ENCODE measurements at regions not wholly inside any gene's neighbourhood (a gene's known extent, or its start where the extent isn't known, plus 50 kb on each side); places are given as distances from the start of the nearest gene placed in this dataset.
A peak's percentile ranks its signal among the peaks of the same experiment; 100 is the strongest.

DNA sequence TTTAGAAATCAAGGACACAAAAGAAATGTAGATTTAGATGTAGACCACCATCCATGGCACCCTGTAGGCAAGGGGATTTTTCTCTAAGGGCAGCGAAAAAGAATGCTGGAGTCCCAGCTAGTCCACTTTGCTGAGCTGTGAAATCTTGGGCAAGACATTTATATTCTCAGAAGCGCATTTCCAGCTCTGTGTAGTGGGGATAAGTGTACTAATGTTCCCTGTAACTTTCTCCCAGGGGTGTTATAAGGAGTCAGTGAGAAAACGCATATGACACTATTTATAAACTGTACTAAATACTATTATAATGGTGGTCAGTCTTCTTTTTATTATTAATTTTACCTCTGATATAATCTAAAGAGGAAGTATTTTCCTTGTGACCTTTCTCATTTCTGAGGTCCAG is 133.4 kb upstream of the FRMD6 start:
- DNase-seq = no peak

DNA sequence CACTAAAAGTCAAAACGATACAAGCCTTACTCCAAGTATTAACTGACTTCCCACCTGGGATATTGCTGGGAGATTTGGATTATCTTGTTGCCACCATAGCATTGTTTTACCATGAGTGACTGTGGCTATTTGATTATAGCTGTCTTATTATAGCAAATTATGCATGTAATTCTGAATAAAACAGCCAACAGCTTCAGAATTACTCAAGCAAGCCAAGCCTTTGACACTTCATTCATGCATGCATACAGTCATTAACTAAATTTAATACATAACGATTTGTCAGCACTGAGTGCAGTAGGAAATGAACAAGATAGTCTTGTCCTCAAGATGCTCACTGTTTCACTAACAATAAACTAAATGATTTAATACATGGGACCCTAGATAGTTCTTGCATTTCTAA is 133.0 kb upstream of the FRMD6 start:
- no peak for DNase-seq

DNA sequence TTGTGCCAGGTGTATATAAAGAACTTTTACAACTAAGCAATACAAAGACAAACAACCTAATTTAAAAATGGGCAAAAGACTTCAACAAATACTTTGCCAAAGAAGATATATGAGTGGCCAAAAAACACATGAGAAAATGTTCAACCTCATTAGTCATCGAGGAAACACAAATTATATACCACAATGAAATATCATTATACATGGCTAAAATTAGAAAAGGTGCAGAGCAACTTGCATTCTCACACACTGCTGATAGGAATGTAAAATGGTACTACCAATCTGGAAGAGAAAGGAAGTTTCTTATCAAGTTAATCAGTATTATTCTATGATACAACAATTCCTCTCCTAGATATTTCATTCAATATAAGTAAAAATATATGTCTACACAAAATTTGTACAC is 131.6 kb upstream of the FRMD6 start:
- no peak for DNase-seq

DNA sequence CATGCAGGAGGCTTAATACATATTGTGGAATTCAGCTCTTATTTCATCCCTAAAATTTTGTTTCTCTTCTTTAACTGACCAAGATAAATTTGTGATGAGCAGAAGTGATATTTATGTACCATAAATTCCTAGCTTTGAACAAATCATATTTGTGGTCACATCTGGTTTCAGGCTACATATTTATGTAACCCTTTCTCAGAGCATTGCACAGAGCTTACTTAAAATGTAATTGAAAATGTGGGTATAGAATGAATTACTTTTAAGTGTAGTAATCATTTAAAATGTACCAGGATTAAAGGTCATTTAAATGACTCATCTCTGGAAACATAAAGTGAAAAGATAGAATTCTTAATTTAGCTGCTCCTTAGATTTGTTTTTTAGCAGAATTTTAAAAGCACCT is 129.9 kb upstream of the FRMD6 start:
- no peak for DNase-seq

DNA sequence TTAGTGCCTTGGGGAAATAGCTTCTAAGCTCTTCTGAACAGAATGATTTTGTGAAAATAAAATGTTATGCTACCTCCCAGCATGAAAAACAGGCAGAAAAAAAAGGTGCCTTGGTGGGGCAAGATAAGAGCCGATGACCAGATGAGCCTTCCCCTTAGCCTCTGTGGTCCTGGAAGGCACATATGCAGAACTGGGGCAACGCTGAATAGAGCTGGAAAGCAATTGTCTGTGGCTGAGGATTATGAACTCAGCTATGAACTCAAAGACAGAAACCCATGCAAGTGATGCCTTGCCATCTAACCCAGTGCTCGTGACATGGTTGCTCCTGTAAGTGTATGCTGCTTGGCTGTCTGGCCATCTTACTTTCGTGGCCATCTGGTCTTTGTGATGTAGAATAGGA is 128.5 kb upstream of the FRMD6 start:
- DNase-seq = no peak

DNA sequence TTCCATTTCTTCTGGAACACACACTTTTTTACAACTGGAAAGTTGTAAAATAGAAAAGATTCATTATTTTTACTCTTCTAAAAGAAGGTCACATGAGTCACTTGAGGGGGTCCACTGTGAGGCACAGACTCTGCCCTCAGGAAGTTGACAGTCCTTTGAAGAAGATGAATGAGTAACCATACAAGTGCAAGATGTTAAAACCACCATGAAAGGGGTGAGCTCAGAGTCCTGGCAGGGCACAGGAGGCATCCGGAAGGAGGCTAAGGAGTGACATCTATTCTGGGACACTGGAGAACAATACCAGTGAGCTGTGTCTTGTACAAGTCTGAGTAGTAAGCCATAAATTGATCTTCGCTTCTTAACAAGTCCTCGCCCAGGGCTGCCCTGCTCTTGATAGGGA is 126.0 kb upstream of the FRMD6 start:
- DNase-seq = no peak

DNA sequence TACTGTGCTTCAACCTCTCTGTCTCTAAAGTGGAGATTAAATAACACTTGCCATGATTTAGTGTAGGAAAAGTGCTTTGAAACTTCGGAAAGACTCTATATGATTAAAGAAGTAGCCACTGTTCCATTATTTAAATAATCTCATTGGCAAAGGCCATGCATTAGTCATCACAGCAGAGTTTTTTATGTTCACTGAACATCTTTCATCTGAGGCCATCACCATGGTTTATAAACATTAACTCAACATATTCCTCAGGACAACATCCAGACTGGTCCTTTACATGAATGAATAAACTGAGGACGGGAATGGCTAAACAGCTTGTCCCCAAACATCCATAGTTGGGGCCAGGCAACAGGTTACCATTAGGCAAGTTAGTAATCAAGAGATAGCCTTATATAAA is 124.6 kb upstream of the FRMD6 start:
- peak; percentile 50 for DNase-seq

DNA sequence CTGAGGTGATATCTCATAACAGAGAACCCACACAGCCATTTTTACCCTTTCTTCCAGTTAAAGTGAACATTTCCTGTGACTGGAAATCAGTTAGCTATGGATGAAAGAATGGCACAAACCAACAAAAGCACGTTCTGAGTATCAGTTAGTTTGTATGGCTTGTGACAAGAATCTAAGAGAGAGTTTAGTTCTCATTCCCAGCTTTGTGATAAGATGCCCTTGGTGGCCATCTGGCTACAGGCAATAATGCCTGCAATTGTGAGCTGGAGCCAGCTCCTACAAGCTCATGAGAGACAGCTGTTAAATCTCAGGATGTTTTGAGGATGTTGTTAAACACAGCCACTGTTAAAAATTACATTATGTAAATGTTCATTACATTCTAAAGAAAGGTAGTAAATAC is 122.0 kb upstream of the FRMD6 start:
- DNase-seq = peak; percentile 67

DNA sequence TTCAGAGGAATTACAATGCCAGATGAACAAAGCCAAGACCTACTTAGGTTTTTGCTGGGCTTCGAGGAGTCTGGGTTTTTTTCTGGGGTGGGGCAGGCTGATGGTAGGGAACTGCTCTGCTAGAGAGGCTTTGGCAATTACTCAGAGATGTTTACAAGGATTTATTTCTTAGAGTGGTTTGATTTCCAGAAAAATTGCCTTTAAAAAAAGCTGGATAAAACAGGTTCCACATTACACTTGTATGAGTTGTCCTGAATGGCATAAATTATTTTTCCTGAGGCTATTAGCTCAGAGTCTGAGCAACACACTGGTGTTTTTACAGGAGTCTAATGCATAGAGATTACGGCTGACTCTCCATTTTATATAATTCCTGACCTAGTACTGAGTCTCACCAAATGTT is 118.5 kb upstream of the FRMD6 start:
- no peak for DNase-seq

DNA sequence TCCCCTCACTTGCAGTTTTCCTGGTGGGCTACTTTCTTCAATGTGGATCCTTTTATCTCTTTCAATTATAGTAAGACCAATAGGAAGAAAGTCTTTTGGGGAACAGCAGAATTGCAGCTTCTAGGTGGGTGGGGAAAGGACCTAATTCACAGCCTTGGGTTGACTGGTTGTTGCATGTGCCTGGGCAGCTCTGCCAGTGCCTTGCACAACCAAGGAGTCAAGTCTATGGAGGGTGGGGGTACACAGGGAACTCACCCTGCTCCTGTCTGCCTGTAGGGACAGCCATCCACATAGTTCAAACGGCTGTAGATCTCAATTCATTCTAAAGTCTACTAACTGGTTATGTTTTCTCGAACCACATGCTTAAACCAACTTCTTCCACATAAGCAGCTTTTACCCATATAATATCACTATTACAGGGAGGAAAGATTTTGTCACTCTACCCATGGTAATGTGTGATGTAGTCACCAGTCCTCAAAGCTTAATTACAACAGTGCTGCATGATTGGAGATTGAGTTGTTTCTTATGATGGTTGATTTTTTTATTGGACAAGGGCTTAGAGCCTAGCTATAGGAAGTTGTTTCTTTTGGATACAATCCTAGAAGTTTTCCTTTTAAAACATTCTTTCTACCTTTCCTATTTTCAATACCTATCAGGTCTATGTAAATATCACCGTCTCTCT is 117.7 kb upstream of the FRMD6 start:
- no peak for DNase-seq

DNA sequence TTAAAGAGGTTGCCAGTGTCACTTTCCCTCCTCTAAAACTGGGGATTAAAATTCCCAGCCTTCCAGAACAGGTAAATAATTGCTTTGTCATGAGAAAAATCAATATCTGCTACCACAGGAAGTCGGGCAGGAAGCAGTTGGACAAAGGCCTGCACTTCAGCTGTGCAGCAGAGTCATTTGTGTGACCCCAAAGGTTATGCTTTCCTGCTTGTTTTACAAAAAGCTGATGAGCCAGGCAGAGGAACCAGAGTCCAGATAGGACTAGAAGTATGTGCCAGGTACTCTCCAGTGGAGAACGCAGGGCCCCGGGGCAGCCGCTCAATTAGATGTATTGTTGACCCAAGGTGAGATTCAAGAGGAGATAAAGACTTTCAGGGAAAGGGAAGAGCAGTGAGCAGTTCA is 117.1 kb upstream of the FRMD6 start:
- DNase-seq = no peak

DNA sequence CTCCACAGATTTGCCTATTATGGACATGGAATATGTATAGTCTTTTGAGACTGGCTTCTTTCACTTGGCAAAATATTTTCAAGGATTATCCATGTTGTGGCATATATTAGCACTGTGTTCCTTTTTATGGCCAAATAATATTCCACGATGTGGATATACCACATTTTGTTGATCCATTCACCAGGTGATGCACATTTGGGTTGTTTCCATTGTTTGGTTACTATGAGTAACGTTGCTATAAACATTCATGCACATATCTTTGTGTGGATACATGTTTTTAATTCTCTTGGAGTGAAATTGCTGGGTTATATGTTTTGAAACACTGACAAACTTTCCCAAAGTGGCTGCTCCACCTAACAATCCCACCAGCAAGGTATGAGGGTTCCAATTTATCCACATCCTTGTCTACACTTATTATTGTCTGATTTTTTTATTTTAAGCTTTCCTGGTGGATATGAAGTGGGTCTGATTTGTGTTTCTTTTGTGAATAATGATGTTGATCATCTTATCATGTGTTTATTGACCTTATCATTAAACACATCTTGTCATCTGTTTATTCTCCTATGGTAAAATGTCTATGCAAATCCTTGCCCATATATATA is 116.2 kb upstream of the FRMD6 start:
- DNase-seq = no peak

DNA sequence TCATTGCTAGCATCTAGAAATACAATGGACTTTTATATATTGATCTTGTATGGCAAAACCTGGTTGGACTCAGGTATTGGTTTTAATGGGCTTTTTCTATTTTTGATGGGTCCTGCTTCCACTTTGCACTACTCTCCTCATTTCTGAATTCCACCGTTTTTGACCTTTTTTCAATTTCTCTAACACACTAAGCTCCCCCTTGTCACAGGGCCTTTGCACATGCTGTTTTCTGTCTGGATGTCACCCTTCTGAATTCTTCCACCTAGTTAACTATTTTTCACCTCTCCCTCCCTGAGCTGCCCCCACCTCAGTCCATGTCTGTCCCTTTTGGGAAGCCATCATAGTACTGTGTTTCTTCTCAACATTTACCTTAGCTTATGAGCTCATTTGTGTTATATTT is 112.7 kb upstream of the FRMD6 start:
- DNase-seq = no peak

DNA sequence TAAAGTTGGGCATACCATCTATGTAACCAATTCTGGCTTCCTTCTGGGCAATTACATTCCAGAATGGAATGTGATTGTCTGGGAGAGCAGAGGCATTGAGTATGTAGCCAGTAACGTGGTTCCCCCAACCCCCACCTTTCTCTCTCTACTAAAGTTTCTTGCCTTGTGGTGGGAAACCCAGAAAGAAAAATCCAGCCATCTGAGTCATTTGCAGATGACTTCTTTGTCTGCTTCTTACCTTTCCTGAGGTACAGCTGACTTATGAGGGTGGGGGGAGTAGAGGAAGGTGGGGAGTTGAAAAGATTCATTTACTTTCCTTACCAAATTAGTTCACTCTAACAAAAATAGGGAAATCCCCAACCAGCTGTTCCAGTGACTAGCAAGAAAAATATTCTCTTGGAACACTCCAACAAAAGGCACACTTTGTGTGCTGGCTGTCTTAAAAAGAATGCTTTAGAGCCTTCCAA is 112.1 kb upstream of the FRMD6 start:
- DNase-seq = no peak

DNA sequence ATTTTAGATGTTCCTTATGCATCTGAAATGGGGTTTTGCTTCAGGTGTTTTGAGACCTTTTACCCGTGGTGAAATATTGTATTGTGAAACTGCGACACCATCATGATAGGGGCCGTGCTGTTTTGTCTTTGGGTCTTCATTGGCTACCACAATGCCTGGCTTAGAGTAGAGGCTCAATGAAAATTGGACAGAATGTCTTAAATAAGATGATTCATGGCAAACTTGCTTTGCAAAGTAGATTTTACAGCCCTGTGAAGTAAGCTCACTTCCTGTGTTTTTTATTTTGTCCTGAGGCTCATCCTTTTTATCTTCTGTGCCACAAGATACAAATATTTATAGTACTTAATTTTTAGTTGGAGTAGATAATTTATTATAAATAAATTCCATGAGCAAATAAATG is 111.3 kb upstream of the FRMD6 start:
- DNase-seq = no peak

DNA sequence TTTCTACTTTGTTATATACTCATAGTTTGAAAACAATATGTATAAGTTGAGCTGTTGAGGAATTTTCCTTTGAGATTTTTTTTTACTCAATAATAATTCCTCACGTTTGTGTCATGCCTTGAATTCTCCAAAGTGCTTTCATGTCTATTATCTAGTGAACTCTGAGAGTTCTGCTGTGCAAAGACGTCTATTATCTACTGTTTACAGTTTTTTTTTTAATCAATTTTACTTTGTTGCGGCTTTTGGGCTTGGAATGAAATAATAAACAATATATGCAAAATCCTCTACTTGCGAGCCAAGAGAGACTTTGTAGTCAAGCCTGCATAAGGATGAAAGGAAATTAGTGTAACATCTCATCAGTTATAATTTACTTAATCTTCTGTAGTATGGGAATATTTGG is 107.2 kb upstream of the FRMD6 start:
- DNase-seq = no peak

DNA sequence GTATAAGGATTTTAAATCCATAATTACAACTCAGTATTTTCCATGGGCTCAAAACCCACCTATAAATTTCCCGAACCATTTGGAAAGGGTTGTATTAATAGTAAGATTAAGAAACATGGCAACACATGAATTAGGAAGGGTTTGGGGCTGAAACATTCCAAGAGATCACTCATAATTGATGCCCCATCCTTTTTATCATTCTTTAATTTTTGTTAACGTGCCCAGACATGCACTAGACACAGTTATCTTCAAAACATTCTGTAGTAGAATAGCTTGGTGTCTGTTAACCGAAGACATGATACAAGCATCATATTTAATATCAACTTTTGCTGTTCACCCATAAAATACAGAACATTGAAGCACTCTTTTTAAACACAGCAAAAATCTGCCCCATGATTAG is 106.8 kb upstream of the FRMD6 start:
- DNase-seq = no peak

DNA sequence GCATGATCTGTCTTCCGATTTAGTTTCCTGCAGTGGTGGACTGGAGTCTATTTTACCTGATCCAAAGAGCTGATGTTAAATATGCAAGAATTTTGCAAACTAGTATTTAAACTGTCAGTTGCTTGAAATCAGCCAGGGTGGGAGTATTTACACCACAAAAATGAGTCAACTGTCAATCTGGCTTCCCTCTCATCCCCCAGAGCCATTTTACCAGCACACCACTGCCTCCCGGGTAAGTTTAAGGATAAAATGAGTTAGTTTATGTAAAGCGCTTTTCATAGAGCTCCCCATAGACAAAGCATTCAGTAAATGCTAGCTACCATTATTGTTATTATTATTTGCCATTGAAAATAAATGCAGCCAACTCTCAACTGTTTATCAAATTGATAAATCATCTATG is 106.3 kb upstream of the FRMD6 start:
- DNase-seq = no peak

DNA sequence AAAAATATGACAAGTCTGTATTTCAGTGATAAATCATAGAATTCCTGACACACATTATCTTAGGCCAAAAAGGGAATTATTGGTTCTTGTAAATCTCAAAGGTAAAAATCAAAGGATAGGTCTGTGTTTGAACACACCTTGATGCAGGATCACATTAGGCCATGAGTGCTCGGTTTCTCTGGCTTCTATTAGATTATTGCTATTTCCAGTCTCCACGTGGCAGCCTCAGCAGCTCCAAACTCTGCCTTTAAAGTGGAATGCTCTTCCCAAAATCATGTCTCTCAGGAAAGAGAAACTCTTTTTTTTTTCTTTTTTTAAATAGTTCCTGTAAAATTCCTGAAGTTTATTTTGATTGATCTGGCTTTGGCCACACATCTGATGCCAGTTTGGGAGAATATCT is 105.6 kb upstream of the FRMD6 start:
- no peak for DNase-seq

DNA sequence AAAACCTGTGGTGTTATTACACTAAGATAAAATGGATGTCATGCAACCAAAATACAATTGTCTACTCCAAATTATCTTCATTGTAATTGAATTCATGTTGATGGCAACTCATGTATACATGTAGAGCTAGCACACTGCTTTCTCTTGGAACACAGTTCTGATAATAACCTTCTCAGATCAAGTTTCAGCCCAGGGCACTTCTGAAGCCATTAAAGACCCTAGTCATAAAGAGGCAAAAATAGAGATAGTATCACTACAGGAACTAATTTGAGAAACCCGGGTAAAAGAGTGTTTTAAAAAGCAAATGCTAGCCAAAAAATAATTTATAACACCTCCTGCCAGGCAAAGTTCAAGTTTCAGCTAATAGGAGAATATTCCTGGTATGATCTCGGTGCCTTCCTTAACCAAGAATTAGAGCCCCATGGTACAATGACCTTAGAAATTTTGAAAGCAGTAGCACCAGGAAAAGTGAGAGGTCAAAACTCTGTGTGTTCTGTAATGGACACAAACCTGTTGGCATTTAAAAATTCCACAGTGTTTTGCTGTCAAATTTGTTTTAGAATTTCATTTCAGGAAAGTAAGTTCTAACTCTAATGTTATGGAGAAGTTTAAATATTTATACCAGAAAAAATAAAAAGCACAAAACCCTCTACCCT is 105.0 kb upstream of the FRMD6 start:
- peak; percentile 59 for DNase-seq

DNA sequence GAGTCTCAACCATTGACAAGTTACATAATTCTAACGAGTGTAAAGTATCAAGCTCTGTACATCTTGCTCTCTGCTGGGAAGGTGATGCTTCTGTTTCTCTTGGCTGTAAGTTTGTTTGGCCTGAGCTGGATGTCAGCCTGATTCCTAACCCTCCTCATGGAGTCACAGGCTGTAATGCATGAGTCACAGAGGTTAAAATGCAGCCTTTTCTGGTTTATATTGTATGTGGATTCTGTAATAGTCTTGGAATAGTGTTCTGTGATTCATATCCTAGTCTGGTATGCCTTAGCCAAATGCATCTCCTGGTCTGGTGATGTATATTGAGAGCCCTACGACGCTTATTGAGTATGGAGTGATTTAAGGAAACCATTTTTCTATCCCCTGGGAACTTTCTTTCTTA is 104.5 kb upstream of the FRMD6 start:
- DNase-seq = no peak

DNA sequence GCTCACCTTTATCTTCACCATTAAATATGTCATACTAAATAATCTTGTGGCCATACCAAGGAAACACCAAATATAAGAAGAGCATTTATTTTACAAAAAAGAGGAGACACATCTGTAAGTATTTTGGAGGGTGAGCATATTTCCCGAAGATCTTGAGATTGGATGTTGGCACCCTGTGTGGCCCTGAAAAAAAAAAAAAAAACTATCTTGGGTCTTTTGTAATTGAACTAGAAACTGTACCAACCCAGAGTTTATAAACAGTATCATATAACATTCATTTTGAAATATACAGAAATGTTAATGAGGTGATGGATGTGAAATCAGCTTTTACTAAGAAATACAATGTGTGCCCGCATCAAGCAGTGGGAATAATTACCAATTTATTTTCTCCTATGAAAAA is 104.0 kb upstream of the FRMD6 start:
- DNase-seq = no peak

DNA sequence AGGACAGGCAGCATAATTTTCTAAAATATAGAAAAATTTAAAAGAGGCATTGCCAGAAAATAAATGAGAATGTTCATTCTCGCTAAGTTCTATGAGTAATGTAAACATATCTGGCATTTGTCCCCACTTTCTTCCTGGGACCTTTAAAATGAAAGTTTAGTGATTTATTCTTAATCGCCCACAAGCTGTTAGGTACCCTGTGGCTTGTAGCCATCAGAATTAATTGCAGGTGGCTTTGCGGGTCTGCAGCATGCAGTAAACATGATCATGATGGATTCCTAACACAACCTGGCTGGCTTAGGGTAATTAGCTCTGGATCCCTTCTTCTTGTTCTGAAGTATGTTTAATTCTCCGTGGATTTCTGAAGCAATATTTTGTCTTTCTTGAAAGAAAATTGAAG is 103.5 kb upstream of the FRMD6 start:
- DNase-seq = peak; percentile 43

DNA sequence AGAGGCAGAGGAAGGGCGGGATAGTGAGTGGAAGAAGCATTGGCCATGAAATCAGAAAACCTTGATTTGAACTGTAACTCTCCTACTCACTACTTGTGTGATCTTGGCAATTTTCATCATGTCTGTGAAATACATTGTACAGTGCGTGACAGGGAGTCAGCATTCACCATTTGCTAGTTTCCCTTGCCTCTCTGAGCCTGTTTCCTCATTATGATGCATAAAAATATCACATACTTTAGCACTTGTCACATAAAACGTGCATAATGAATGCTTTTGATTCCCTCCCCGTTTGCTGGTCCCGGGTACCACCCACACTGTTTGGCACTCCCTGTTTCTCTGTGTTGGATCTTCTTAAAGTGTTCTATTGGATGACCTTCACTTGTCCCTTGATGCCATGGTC is 101.1 kb upstream of the FRMD6 start:
- DNase-seq = no peak

DNA sequence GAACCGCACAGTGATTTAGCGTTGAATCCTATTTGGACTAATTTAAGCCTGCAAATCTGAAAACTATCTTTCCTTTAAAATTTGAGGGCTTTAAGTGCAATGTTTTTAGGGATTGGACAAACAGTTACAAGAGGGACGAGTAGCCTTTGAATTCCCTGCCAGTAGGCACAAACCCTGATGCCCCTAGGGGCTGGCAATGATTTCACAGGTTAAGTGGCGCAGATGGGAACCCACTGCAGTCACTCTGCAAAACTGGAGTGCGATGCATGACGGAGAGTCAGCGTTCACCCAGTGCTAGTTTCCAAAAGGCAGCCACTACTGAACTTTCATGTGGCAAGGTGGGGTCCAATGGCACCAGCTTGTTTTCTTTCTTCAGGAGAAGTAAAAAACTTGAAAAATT is 99.4 kb upstream of the FRMD6 start:
- DNase-seq = peak; percentile 44
